Activated T-helper 1 cell treated with anti-CD3 and anti-CD28 coated beads, Interleukin-12 subunit alpha, Interleukin-12 subunit beta, Interleukin-2, Interleukin-4 antibody, amounts not matched to agents 30 ng/mL and 10 ng/mL and 1 ng/mL, durations not matched to agents 14 hours and 24 hours and 36 hours (primary cell): ENCODE measurements at regions not wholly inside any gene's neighbourhood (a gene's known extent, or its start where the extent isn't known, plus 50 kb on each side); places are given as distances from the start of the nearest gene placed in this dataset.
A peak's percentile ranks its signal among the peaks of the same experiment; 100 is the strongest.

Experiments used
- DNase-seq: peaks from one replicate; pipeline ENCODE4 v3.0.0; 2021; ENCODE audit warnings: low spot score
- H3K27ac Mint-ChIP-seq: one replicate; pipeline ENCODE4 v1.8.0; 2021; ENCODE audit warnings: mild to moderate bottlenecking, mixed read lengths
- H3K27me3 Mint-ChIP-seq: one replicate; pipeline ENCODE4 v1.8.0; 2022; ENCODE audit warnings: mild to moderate bottlenecking, moderate library complexity, mixed read lengths; ENCODE audit not compliant: insufficient read depth
- H3K36me3 Mint-ChIP-seq: one replicate; pipeline ENCODE4 v1.8.0; 2021; ENCODE audit warnings: low read depth, mixed read lengths
- H3K4me1 Mint-ChIP-seq: one replicate; pipeline ENCODE4 v1.8.0; 2021; ENCODE audit warnings: low read depth, mixed read lengths
- H3K4me3 Mint-ChIP-seq: one replicate; pipeline ENCODE4 v1.8.0; 2021; ENCODE audit warnings: mild to moderate bottlenecking, moderate library complexity, mixed read lengths
- H3K9me3 Mint-ChIP-seq: one replicate; pipeline ENCODE4 v1.8.0; 2021; ENCODE audit warnings: mixed read lengths
- intact Hi-C: fragments of 100-400 bp; cut with micrococcal nuclease; formaldehyde crosslinking; loops from one replicate; pipeline ENCODE4 v1.15.1; 2024

DNA sequence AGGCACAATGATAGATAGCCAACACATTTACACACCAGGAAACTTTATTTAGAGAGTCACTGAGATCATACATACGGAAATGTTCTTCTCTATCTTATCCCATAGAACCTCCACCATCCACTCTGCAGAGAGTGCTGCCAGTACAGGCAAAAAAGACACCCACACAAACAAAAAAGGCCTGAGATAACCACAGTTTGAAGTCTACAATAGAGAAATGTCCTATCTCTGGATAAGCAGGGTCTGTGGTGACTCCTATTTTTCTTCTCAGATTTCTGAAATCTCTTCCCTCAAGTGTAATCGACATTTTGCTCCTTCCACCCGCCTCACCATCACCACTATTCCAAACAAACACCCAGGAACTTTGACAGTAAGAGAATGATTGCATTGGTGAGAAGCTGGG lies 413.9 kb upstream of the NR2F2 start:
- no peak for DNase-seq
- Mint-ChIP-seq H3K4me1 (no peaks in the 10 kb centered on the region), H3K4me3 (no peak overlapping the region)

GRCh38 chr15:95918525-95918924 lies 412.0 kb upstream of the NR2F2 start:
- Mint-ChIP-seq H3K36me3 (no peaks in the 10 kb centered on the region), H3K9me3 (no peaks in the 10 kb centered on the region), H3K4me3 (no peak overlapping the region), H3K27me3 (peaks cover 11% of the 10 kb centered on the region), H3K27ac (no peak overlapping the region), H3K4me1 (no peaks in the 10 kb centered on the region)
- no peak for DNase-seq
- intact Hi-C loops, result no loop called here

More for the DNA sequence above, 413.9 kb upstream of the NR2F2 start:
- Mint-ChIP-seq H3K9me3 (no peaks in the 10 kb centered on the region), H3K36me3 (no peaks in the 10 kb centered on the region), H3K27me3 (peaks cover 10% of the 10 kb centered on the region), H3K27ac (no peak overlapping the region)
- intact Hi-C loops, result no loop called here

- intact Hi-C loops, result no loop called here
- H3K9me3 Mint-ChIP-seq, result no peaks in the 10 kb centered on the region
- H3K4me3 Mint-ChIP-seq, result no peak overlapping the region
- peaks cover 8% of the 10 kb centered on the region for H3K27me3 Mint-ChIP-seq
- no peak overlapping the region for H3K27ac Mint-ChIP-seq
- no peak for DNase-seq
- no peaks in the 10 kb centered on the region for H3K36me3 Mint-ChIP-seq
- H3K4me1 Mint-ChIP-seq, result no peaks in the 10 kb centered on the region
Measured at GRCh38 chr15:95919460-95919859, 411.0 kb upstream of the NR2F2 start.

GRCh38 chr15:95921404-95921803 lies 409.1 kb upstream of the NR2F2 start:
- H3K36me3 Mint-ChIP-seq, result no peaks in the 10 kb centered on the region
- H3K4me1 Mint-ChIP-seq, result no peaks in the 10 kb centered on the region
- no peak overlapping the region for H3K4me3 Mint-ChIP-seq
- H3K27ac Mint-ChIP-seq, result no peak overlapping the region
- no peak for DNase-seq
- peaks cover 8% of the 10 kb centered on the region for H3K27me3 Mint-ChIP-seq
- no peaks in the 10 kb centered on the region for H3K9me3 Mint-ChIP-seq
- intact Hi-C loops, result no loop called here

- Mint-ChIP-seq H3K27me3 (peaks cover 9% of the 10 kb centered on the region), H3K4me1 (no peaks in the 10 kb centered on the region), H3K9me3 (no peaks in the 10 kb centered on the region), H3K27ac (no peak overlapping the region), H3K36me3 (no peaks in the 10 kb centered on the region), H3K4me3 (no peak overlapping the region)
- intact Hi-C loops, result no loop called here
- no peak for DNase-seq
Measured at GRCh38 chr15:95922431-95922830, 408.1 kb upstream of the NR2F2 start.

DNA sequence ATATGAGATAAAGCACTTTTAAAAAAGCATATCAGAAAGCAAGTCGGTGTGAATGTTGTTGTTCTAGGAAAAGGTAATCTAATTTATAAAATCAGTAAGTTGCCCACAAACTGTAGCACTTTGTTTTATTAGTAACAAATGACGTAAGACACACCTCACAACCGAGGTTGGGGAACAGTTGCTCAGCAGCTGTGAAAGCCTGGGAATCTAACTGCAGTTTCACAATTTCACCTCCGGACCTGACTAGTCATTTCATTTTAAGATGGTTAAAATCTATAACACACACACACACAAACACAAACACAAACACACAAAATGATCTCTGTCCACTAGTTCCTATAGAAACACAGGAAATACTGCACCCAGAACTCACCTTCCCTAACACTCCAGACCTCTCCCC lies 406.7 kb upstream of the NR2F2 start:
- DNase-seq, result no peak
- Mint-ChIP-seq H3K36me3 (no peaks in the 10 kb centered on the region), H3K4me3 (no peak overlapping the region), H3K27me3 (peaks cover 12% of the 10 kb centered on the region), H3K9me3 (no peaks in the 10 kb centered on the region), H3K27ac (no peak overlapping the region), H3K4me1 (peaks cover 3% of the 10 kb centered on the region)
- intact Hi-C loops, result no loop called here

GRCh38 chr15:95928822-95929221 lies 401.7 kb upstream of the NR2F2 start:
- Mint-ChIP-seq H3K9me3 (peaks cover 8% of the 10 kb centered on the region), H3K27ac (no peak overlapping the region), H3K36me3 (no peaks in the 10 kb centered on the region), H3K4me1 (peaks cover 12% of the 10 kb centered on the region), H3K4me3 (no peak overlapping the region), H3K27me3 (peaks cover 4% of the 10 kb centered on the region)
- no peak for DNase-seq
- intact Hi-C loops, result no loop called here

DNA sequence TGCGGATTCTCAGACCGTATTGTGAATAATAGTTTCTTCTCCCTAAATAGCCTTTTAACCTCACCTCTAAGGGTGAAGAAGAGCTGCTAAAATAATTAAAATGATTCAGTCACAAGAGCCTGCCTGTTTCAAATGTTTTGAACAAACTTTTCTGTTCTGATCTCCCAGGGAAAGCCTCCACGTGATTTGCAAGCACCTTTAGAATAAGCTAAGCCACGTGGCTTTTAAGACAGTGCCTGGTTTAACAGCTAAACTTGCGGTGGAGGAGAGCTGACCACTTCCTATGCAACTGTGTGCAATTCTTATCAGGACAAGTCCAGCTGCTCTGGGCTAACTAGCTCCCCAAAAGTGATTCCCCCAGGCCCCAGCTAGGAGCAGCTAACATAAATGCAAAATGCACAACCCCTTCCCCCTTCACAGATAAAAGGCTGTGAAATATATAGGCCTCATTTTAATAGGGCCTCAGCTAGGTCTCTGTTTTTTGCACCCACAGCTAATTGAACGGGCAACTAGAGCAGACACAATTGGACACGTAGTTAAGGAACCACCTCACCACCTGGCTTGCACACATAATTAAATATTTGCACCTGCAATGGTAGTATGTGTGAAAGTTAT lies 401.2 kb upstream of the NR2F2 start:
- peaks cover 12% of the 10 kb centered on the region for H3K4me1 Mint-ChIP-seq
- no peak for DNase-seq
- H3K36me3 Mint-ChIP-seq, result no peaks in the 10 kb centered on the region
- H3K27ac Mint-ChIP-seq, result no peak overlapping the region
- peaks cover 8% of the 10 kb centered on the region for H3K9me3 Mint-ChIP-seq
- peak overlapping the region; percentile 1 for H3K4me3 Mint-ChIP-seq
- peaks cover 4% of the 10 kb centered on the region for H3K27me3 Mint-ChIP-seq
- intact Hi-C loops, result no loop called here

GRCh38 chr15:95930659-95931375 lies 399.7 kb upstream of the NR2F2 start:
- H3K4me3 Mint-ChIP-seq, result no peak overlapping the region
- peaks cover 4% of the 10 kb centered on the region for H3K27me3 Mint-ChIP-seq
- intact Hi-C loops, result no loop called here
- no peak overlapping the region for H3K27ac Mint-ChIP-seq
- no peaks in the 10 kb centered on the region for H3K36me3 Mint-ChIP-seq
- peaks cover 8% of the 10 kb centered on the region for H3K9me3 Mint-ChIP-seq
- H3K4me1 Mint-ChIP-seq, result peaks cover 12% of the 10 kb centered on the region
- DNase-seq, result no peak

- DNase-seq, result no peak
- intact Hi-C loops, result no loop called here
- H3K4me1 Mint-ChIP-seq, result peaks cover 12% of the 10 kb centered on the region
- no peak overlapping the region for H3K4me3 Mint-ChIP-seq
- H3K27me3 Mint-ChIP-seq, result peaks cover 4% of the 10 kb centered on the region
- H3K27ac Mint-ChIP-seq, result no peak overlapping the region
- H3K9me3 Mint-ChIP-seq, result peaks cover 8% of the 10 kb centered on the region
- H3K36me3 Mint-ChIP-seq, result no peaks in the 10 kb centered on the region
Measured at GRCh38 chr15:95931619-95932018, 398.9 kb upstream of the NR2F2 start.

DNA sequence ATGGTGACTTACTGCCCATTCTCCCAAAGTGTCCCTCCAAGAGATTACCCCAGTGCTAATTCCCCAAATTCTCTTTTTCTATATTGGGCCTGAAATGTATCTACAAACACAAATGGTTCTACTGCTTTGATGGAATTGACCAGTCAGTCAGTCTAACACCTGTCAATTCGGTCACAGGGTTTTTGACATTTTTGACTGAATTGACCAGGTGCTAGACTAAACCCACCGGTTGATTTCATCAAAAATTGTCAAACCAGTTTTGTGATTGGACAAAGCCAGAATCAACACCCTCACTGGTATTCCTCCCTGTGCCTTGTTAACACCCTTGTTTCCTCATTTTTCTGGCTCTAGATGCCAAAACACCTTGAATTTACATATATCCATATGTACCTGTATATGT lies 398.4 kb upstream of the NR2F2 start:
- Mint-ChIP-seq H3K27ac (no peak overlapping the region), H3K9me3 (peaks cover 8% of the 10 kb centered on the region), H3K4me1 (peaks cover 12% of the 10 kb centered on the region), H3K36me3 (no peaks in the 10 kb centered on the region), H3K27me3 (peaks cover 4% of the 10 kb centered on the region), H3K4me3 (no peak overlapping the region)
- no peak for DNase-seq
- intact Hi-C loops, result no loop called here

- Mint-ChIP-seq H3K9me3 (peaks cover 8% of the 10 kb centered on the region), H3K27me3 (peaks cover under 1% of the 10 kb centered on the region), H3K4me1 (peaks cover 12% of the 10 kb centered on the region), H3K4me3 (no peak overlapping the region), H3K36me3 (no peaks in the 10 kb centered on the region), H3K27ac (no peak overlapping the region)
- DNase-seq, result no peak
- intact Hi-C loops, result no loop called here
Measured at GRCh38 chr15:95932676-95933075, 397.8 kb upstream of the NR2F2 start.

DNA sequence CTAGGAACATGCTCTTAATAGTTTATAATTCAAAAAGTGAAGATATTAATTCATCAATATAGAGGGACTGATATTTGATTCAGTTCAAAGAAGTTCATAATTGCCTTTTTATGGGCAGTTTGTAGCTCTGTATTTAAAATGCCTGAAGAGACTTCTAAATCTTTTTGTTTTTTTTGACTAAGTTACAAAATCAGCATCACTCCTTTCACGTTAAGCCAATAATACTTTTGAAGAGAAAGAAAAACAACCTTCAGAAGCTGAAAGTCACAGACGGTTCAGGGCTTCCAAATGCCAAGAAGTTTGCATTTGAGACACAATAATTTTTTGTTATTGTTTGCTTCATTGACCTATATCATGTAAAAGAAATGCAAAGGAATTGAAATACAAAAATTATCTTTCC lies 394.6 kb upstream of the NR2F2 start:
- Mint-ChIP-seq H3K27me3 (peaks cover 2% of the 10 kb centered on the region), H3K9me3 (peaks cover 11% of the 10 kb centered on the region), H3K27ac (no peak overlapping the region), H3K4me3 (no peak overlapping the region), H3K36me3 (no peaks in the 10 kb centered on the region), H3K4me1 (no peaks in the 10 kb centered on the region)
- no peak for DNase-seq
- intact Hi-C loops, result no loop called here
